ENCODE measurements at regions not wholly inside any gene's neighbourhood (a gene's known extent, or its start where the extent isn't known, plus 50 kb on each side); places are given as distances from the start of the nearest gene placed in this dataset.

- TF ChIP-seq CTCF (IDR thresholded peaks at IDR 0.05) (no peak), ZFX (IDR thresholded peaks at IDR 0.05; ENCODE audit: borderline replicate concordance) (no peak)
- no peak overlapping the region for H3K27ac ChIP-seq
Measured at GRCh38 chr1:81693316-81693715, 107.4 kb upstream of the ADGRL2 start.

DNA sequence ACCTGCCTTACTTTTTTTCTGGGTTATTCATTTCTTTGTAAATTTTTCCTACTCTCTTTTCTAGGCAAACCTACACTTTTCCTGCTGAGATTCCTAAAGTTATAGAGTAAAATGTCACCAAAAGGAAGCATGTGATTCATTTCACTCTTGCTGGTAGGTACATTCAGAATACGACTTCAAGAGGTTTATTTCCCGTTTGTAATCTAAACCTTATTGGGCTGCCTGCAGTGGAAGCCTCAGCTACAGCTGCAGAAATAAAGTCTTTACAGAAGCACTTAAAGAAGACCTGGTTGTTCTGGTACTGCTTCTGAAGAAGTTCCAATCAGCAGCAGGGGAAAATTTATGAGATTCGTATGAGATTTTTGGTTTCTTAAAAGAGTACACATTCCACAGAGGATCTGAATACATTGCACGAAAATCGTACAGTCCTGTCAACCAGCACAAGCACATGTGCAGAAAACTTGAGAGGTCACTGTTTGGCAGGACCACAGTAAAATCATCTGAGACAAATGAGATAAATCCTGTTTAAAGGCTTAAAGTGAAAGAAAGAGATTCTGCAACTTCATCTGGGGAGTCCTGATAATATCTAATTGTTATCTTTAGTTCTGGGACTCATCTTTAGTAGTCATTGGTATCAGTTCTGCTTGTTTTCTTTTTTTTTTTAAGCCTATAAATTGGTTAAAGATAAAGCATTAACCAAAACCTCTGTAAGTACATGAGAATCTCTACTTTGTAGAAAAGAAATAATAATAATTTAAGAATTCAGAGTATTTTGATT is 109.9 kb upstream of the ADGRL2 start:
- TF ChIP-seq CTCF (IDR thresholded peaks at IDR 0.05) (no peak), ZFX (IDR thresholded peaks at IDR 0.05; ENCODE audit: borderline replicate concordance) (no peak)
- no peak overlapping the region for H3K27ac ChIP-seq

GRCh38 chr1:81689531-81689941 is 111.2 kb upstream of the ADGRL2 start:
- TF ChIP-seq CTCF (IDR thresholded peaks at IDR 0.05), result no peak
- TF ChIP-seq ZFX (IDR thresholded peaks at IDR 0.05; ENCODE audit: borderline replicate concordance), result no peak
- no peak overlapping the region for H3K27ac ChIP-seq

DNA sequence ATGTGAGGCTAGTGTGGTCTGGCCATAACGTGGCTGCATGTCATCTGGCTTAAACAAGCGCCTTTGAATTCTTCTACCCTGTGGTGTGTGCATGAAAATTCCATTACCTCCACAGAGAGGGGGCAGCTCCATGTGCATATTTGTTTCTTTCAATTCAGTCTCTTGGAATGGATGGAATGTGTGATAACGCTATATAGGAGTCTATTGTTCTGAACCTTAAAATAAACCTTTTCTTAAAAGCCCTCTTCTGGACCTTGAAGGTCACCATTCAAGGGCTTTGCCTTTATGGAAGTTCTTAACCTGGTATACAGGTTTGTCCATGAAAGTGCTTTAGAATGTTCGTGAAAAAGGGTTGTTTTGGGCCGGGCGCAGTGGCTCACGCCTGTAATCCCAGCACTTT is 118.2 kb upstream of the ADGRL2 start:
- TF ChIP-seq CTCF (IDR thresholded peaks at IDR 0.05) (no peak), ZFX (IDR thresholded peaks at IDR 0.05; ENCODE audit: borderline replicate concordance) (no peak)
- H3K27ac ChIP-seq, result no peak overlapping the region

GRCh38 chr1:81681601-81682266 is 119.0 kb upstream of the ADGRL2 start:
- TF ChIP-seq CTCF (IDR thresholded peaks at IDR 0.05) (no peak), ZFX (IDR thresholded peaks at IDR 0.05; ENCODE audit: borderline replicate concordance) (no peak)
- no peak overlapping the region for H3K27ac ChIP-seq

DNA sequence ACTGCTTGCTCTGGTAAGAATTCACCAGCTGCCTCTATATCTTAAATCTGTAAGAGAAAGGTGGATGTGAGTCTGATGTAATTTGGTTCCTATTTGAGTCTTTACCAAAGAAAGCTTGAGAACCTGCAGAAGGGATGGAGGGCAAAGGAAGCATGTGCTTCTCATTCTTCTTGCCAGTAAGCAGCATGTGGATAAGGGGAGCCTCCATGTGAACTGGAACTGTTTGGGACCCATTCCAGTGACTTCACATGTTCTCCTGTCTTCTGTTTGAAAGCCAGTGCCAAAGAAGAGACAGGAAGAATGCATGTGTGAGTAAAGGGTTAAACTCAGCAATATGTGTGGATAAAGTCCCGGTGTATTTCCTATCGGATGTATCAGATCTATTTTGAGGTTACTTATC is 119.6 kb upstream of the ADGRL2 start:
- no peak overlapping the region for H3K27ac ChIP-seq
- TF ChIP-seq CTCF (IDR thresholded peaks at IDR 0.05), result no peak
- no peak for TF ChIP-seq ZFX (IDR thresholded peaks at IDR 0.05; ENCODE audit: borderline replicate concordance)

GRCh38 chr1:81679942-81680341 is 120.8 kb upstream of the ADGRL2 start:
- H3K27ac ChIP-seq, result no peak overlapping the region
- TF ChIP-seq CTCF (IDR thresholded peaks at IDR 0.05) (no peak), ZFX (IDR thresholded peaks at IDR 0.05; ENCODE audit: borderline replicate concordance) (no peak)
